K562 (cell line): ENCODE measurements at regions not wholly inside any gene's neighbourhood (a gene's known extent, or its start where the extent isn't known, plus 50 kb on each side); places are given as distances from the start of the nearest gene placed in this dataset.
A peak's percentile ranks its signal among the peaks of the same experiment; 100 is the strongest.

Experiments used
- ATAC-seq: fragments of 200-7000 bp; cut with Tn5 transposase; 3 replicates; pipeline ENCODE4 v1.9.1; 2020; ENCODE audit warnings: moderate library complexity
- BruUV-seq: library from RNA; stranded (reverse); fragments of 400-500 nt; replicated peaks from 2 replicates; lab custom pipeline; 2021; lab: Mats Ljungman, UMichigan
- CTCF ChIA-PET: fragments of 300-600 bp; formaldehyde crosslinking; extraction: SDS; loops from one replicate; lab custom pipeline; 2021; ENCODE audit warnings: low intra/inter-chr PET ratio; lab: Yijun Ruan, JAX
- POLR2A ChIA-PET: fragments of 300-600, 350-650 bp; sonication (Branson Sonifier 250); formaldehyde crosslinking; extraction: SDS; loops from one replicate; lab custom pipeline; 2021; ENCODE audit warnings: antibody characterized with exemption, inconsistent platforms; lab: Yijun Ruan, JAX
- DNase-seq, 4 experiments: peaks; one replicate each; pipeline versions ENCODE4 v3.0.0 to v3.0.0-alpha.2; 2011 to 2018; ENCODE audit warnings: low spot score in 3 of 4, mixed read lengths in 3 of 4; ENCODE audit errors: extremely low read depth in 1 of 4
- FAIRE-seq: peaks from 2 replicates; lab custom pipeline; 2011; peaks lifted over from hg19 to GRCh38; lab: Jason Lieb, UNC
- H2AFZ ChIP-seq: 2 replicates; pipeline ENCODE4 v1.6.0; 2011; ENCODE audit warnings: low read depth, low read length, control low read depth, inconsistent platforms
- H3K27ac ChIP-seq: fragments of 200-600 bp; 3 replicates; pipeline ENCODE4 v1.8.0; 2011; ENCODE audit warnings: low read depth, mild to moderate bottlenecking, control low read depth, inconsistent platforms, low read length, moderate library complexity, mixed read lengths; ENCODE audit errors: extremely low read depth
- H3K27me3 ChIP-seq, 2 experiments: fragments of 300-600 bp in 1 of 2; 2 replicates in 1 of 2; 3 replicates in 1 of 2; pipeline versions ENCODE4 v1.6.0 to v1.8.0; 2011; ENCODE audit warnings: inconsistent platforms in 2 of 2, low read length in 2 of 2, mild to moderate bottlenecking in 1 of 2, mixed read lengths in 1 of 2, moderate library complexity in 1 of 2; ENCODE audit not compliant: control insufficient read depth in 2 of 2, insufficient read depth in 2 of 2
- H3K36me3 ChIP-seq: fragments of 300-600 bp; 3 replicates; pipeline ENCODE4 v1.8.0; 2011; ENCODE audit warnings: mild to moderate bottlenecking, low read length, inconsistent platforms; ENCODE audit not compliant: control insufficient read depth, insufficient read depth
- H3K4me1 ChIP-seq, 2 experiments: fragments of 200-600 bp in 1 of 2; replicated peaks in 1 of 2; 2 replicates in 1 of 2; 3 replicates in 1 of 2; pipeline versions ENCODE4 v1.5.1 to v1.8.0; 2011; ENCODE audit warnings: inconsistent platforms in 2 of 2, low read length in 2 of 2, mild to moderate bottlenecking in 1 of 2, mixed read lengths in 1 of 2, moderate library complexity in 1 of 2; ENCODE audit not compliant: control insufficient read depth in 2 of 2, insufficient read depth in 2 of 2
- H3K4me2 ChIP-seq: 2 replicates; pipeline ENCODE4 v1.6.1; 2011; ENCODE audit warnings: low read length, control low read depth, inconsistent platforms, mixed read lengths; ENCODE audit not compliant: insufficient read depth
- H3K4me3 ChIP-seq: fragments of 200-600 bp; sonication (generic), shearing (Covaris generic); 2 replicates; pipeline ENCODE4 v1.5.1; 2016; ENCODE audit warnings: control low read depth, inconsistent platforms
- H3K79me2 ChIP-seq: fragments of 200-600 bp; 3 replicates; pipeline ENCODE4 v1.8.0; 2011; ENCODE audit warnings: low read length, inconsistent platforms; ENCODE audit not compliant: control insufficient read depth, insufficient read depth
- H3K9ac ChIP-seq, 2 experiments: 2 replicates each; pipeline versions ENCODE4 v1.6.0 to v1.6.1; 2011; ENCODE audit warnings: low read depth in 2 of 2, low read length in 2 of 2, control low read depth in 1 of 2, inconsistent platforms in 1 of 2, mild to moderate bottlenecking in 1 of 2, mixed read lengths in 1 of 2; ENCODE audit not compliant: insufficient read depth in 1 of 2
- H3K9me1 ChIP-seq: one replicate; pipeline ENCODE4 v1.6.0; 2011; ENCODE audit warnings: inconsistent platforms, mild to moderate bottlenecking, low read length, moderate library complexity; ENCODE audit not compliant: control insufficient read depth, insufficient read depth
- H3K9me3 ChIP-seq: replicated peaks from 2 replicates; pipeline ENCODE4 v1.5.1; 2011; ENCODE audit warnings: low read depth, low read length, inconsistent platforms; ENCODE audit not compliant: control insufficient read depth, insufficient read depth
- H4K20me1 ChIP-seq: replicated peaks from 2 replicates; pipeline ENCODE4 v1.6.1; 2011; ENCODE audit warnings: low read length, inconsistent platforms, mixed read lengths; ENCODE audit not compliant: control insufficient read depth, insufficient read depth
- CLOCK ChIP-seq: fragments of 250-450 bp; sonication (Bioruptor Pico); IDR thresholded peaks from 2 replicates; pipeline ENCODE4 v1.4.0; 2020; ENCODE audit warnings: mild to moderate bottlenecking, moderate library complexity, borderline replicate concordance
- GTF2A2 ChIP-seq: IDR thresholded peaks from 2 replicates; pipeline ENCODE4 v1.6.1; 2016; ENCODE audit warnings: mild to moderate bottlenecking, missing genetic modification characterization, missing compliant biosample characterization
- IFI16 ChIP-seq: fragments of 250-450 bp; sonication (Bioruptor Pico); IDR thresholded peaks from 2 replicates; pipeline ENCODE4 v2.1.2; 2022; ENCODE audit warnings: mild to moderate bottlenecking, inconsistent platforms
- NEUROD1 ChIP-seq: fragments of 150-350 bp; IDR thresholded peaks from 2 replicates; pipeline ENCODE4 v1.6.1; 2014; ENCODE audit warnings: borderline replicate concordance, low read length, low read depth; ENCODE audit not compliant: partially characterized antibody
- NR0B1 ChIP-seq: fragments of 450-650 bp; IDR thresholded peaks from one replicate; pipeline ENCODE4 v1.6.1; 2018; ENCODE audit warnings: mild to moderate bottlenecking, moderate library complexity; ENCODE audit not compliant: partially characterized antibody
- PML ChIP-seq: IDR thresholded peaks from 2 replicates; pipeline ENCODE4 v1.6.1; 2012; ENCODE audit warnings: low read length, inconsistent platforms
- TBP ChIP-seq: optimal IDR thresholded peaks from 2 replicates; pipeline ENCODE3; 2011; ENCODE audit warnings: low read depth, low read length, improper control_type of control experiment
- TGIF2 ChIP-seq: sonication (generic); formaldehyde crosslinking; IDR thresholded peaks from 2 replicates; pipeline ENCODE4 v1.8.1; 2022; ENCODE audit warnings: mild to moderate bottlenecking, missing genetic modification reagents, moderate library complexity
- ZFP1 ChIP-seq: fragments of 450-650 bp; formaldehyde crosslinking; IDR thresholded peaks from 2 replicates; pipeline ENCODE4 v1.4.0; 2020; ENCODE audit warnings: mild to moderate bottlenecking, mixed read lengths
- ZNF174 ChIP-seq: fragments of 250-450 bp; sonication (Bioruptor Pico); IDR thresholded peaks from 2 replicates; pipeline ENCODE4 v1.4.0; 2020; ENCODE audit warnings: mild to moderate bottlenecking
- ZNF561 ChIP-seq: fragments of 450-650 bp; formaldehyde crosslinking; conservative IDR thresholded peaks from 2 replicates; pipeline ENCODE4 v1.4.0; 2020; ENCODE audit warnings: mild to moderate bottlenecking, moderate library complexity
- ZNF584 ChIP-seq: fragments of 200-800 bp; sonication (Bioruptor generic); IDR thresholded peaks from 2 replicates; pipeline ENCODE4 v1.6.1; 2016; ENCODE audit warnings: low read depth, mild to moderate bottlenecking, missing genetic modification characterization, missing compliant biosample characterization
- ZNF592 ChIP-seq: fragments of 450-650 bp; IDR thresholded peaks from 2 replicates; pipeline ENCODE4 v1.6.1; 2017; ENCODE audit warnings: antibody characterized with exemption, mild to moderate bottlenecking
- ZNF766 ChIP-seq: fragments of 200-800 bp; sonication (Bioruptor generic); conservative IDR thresholded peaks from 2 replicates; pipeline ENCODE4 v1.6.1; 2016; ENCODE audit warnings: missing genetic modification characterization, missing compliant biosample characterization
- WGBS: fragments of 100-300 bp; shearing (Covaris generic); methylation state at CpG from one replicate; pipeline ENCODE4 v1.1.6; 2016; ENCODE audit warnings: low coverage, mixed read lengths; ENCODE audit not compliant: insufficient coverage; ENCODE audit errors: missing lambda C conversion rate; 5-methylcytosine and 5-hydroxymethylcytosine counted together
- in situ Hi-C: fragments of 300-500 bp; cut with MboI; formaldehyde crosslinking; loops from 4 replicates; pipeline ENCODE4 v1.15.0; 2018; ENCODE audit warnings: inconsistent platforms, mixed read lengths
- intact Hi-C: fragments of 100-400 bp; cut with micrococcal nuclease; formaldehyde crosslinking; loops from 2 replicates; pipeline ENCODE4 v1.14.2; 2022

GRCh38 chr10:44281089-44281613 is 103.7 kb downstream of the CXCL12 start:
- Histone ChIP-seq H3K4me2 (no peak overlapping the region), H3K27ac (no peak overlapping the region), H3K4me3 (no peak overlapping the region), H3K36me3 (no peaks in the 10 kb centered on the region), H3K27me3 (peaks cover 0 to 5% of the 10 kb centered on the region in 2 experiments; a peak in 1 of 5 replicates), H2AFZ (peak overlapping the region; percentile 40; the same call in 1 of the 2 replicates), H3K9ac (no peak overlapping the region), H4K20me1 (no peaks in the 10 kb centered on the region), H3K79me2 (no peaks in the 10 kb centered on the region), H3K9me3 (no peaks in the 10 kb centered on the region), H3K4me1 (peaks cover 3 to 5% of the 10 kb centered on the region in 2 experiments; a peak in 2 of 5 replicates), H3K9me1 (no peaks in the 10 kb centered on the region)
- ChIA-PET POLR2A (interaction anchor here (1.1 kb wide), 1 partner anchor 10 kb away, joined by 3 read pairs; no protein-coding TSS in a partner anchor), CTCF (no interaction called here)
- DNase-seq (no peak), ATAC-seq (no peak), FAIRE-seq (no peak)
- in situ Hi-C loops (no loop called here), intact Hi-C loops (no loop called here)
- no TSS peak for BruUV-seq
- WGBS, result 11% methylated on average over 12 of the region's 12 CpGs
- no peak for TF ChIP-seq PML
- TF ChIP-seq GTF2A2 (tag), result no peak
- no peak for TF ChIP-seq ZNF592
- TF ChIP-seq NEUROD1, result no peak
- no peak for TF ChIP-seq ZNF766 (CRISPR knock-in tag)
- no peak for TF ChIP-seq ZFP1
- no peak for TF ChIP-seq ZNF561 (CRISPR knock-in tag)
- no peak for TF ChIP-seq NR0B1
- TF ChIP-seq IFI16, result no peak
- no peak for TF ChIP-seq ZNF584 (CRISPR knock-in tag)
- TF ChIP-seq TGIF2, result no peak
- TF ChIP-seq ZNF174 (CRISPR knock-in tag), result no peak
- TF ChIP-seq CLOCK (CRISPR knock-in tag), result no peak
- TF ChIP-seq TBP, result no peak
